Peyer's patch (tissue), 4 donors: ENCODE measurements at regions not wholly inside any gene's neighbourhood (a gene's known extent, or its start where the extent isn't known, plus 50 kb on each side); places are given as distances from the start of the nearest gene placed in this dataset.

Experiments
- DNase-seq, 3 donors: peaks; one replicate each; pipeline ENCODE4 v3.0.0-alpha.2; 2017 to 2019
- H3K27ac ChIP-seq, 4 donors: fragments of 200-600 bp; sonication (generic); one replicate each; pipeline ENCODE4 v1.5.1; 2016 to 2019
- H3K27me3 ChIP-seq, 2 donors: fragments of 200-600 bp; sonication (generic); one replicate each; pipeline ENCODE4 v1.5.1; 2019
- H3K36me3 ChIP-seq, 3 donors: fragments of 200-600 bp; sonication (generic); one replicate each; pipeline ENCODE4 v1.5.1; 2016 to 2019
- H3K4me1 ChIP-seq, 4 donors: fragments of 200-600 bp; sonication (generic); one replicate each; pipeline ENCODE4 v1.5.1; 2016 to 2019
- H3K4me3 ChIP-seq, 4 donors: fragments of 200-600 bp; sonication (generic); 1 replicate in 3 of 4; 2 replicates in 1 of 4; pipeline ENCODE4 v1.5.1; 2016 to 2019; ENCODE audit warnings: mild to moderate bottlenecking in 1 of 4
- H3K9me3 ChIP-seq, 4 donors: fragments of 200-600 bp; sonication (generic); one replicate each; pipeline ENCODE4 v1.5.1; 2016 to 2019; ENCODE audit warnings: mild to moderate bottlenecking in 1 of 4
- CTCF ChIP-seq, 6 experiments: fragments of 450-650 bp in 4 of 6; fragments of 200-600 bp in 2 of 6; sonication (generic) in 1 of 6; IDR thresholded peaks; one replicate each; pipeline ENCODE4 v1.5.1; 2017 to 2019; ENCODE audit warnings: antibody characterized with exemption in 6 of 6, mild to moderate bottlenecking in 3 of 6, moderate library complexity in 1 of 6
- POLR2A ChIP-seq, 2 donors: fragments of 450-650 bp; IDR thresholded peaks; one replicate each; pipeline ENCODE4 v1.5.1; 2017; ENCODE audit warnings: antibody characterized with exemption in 2 of 2, mild to moderate bottlenecking in 2 of 2, moderate library complexity in 2 of 2

GRCh38 chr5:115360046-115360685 lies 63.7 kb upstream of the CCDC112 start:
- TF ChIP-seq POLR2A (IDR thresholded peaks at IDR 0.05) (no peak), CTCF (IDR thresholded peaks at IDR 0.05) (no peak)
- Histone ChIP-seq H3K27me3 (no peaks in the 10 kb centered on the region), H3K9me3 (no peaks in the 10 kb centered on the region), H3K4me1 (no peaks in the 10 kb centered on the region), H3K4me3 (no peak overlapping the region), H3K36me3 (no peaks in the 10 kb centered on the region), H3K27ac (no peak overlapping the region)
- no peak for DNase-seq

- no peak for DNase-seq
- no peaks in the 10 kb centered on the region for H3K36me3 ChIP-seq
- no peaks in the 10 kb centered on the region for H3K27me3 ChIP-seq
- H3K27ac ChIP-seq, result no peak overlapping the region
- TF ChIP-seq POLR2A (IDR thresholded peaks at IDR 0.05) (no peak), CTCF (IDR thresholded peaks at IDR 0.05) (no peak)
- H3K4me1 ChIP-seq, result no peaks in the 10 kb centered on the region
- no peaks in the 10 kb centered on the region for H3K9me3 ChIP-seq
- no peak overlapping the region for H3K4me3 ChIP-seq
These were observed 59.4 kb upstream of the CCDC112 start for GRCh38 chr5:115355767-115356381.

GRCh38 chr5:115355095-115355494 lies 58.6 kb upstream of the CCDC112 start:
- no peaks in the 10 kb centered on the region for H3K27me3 ChIP-seq
- H3K4me1 ChIP-seq, result no peaks in the 10 kb centered on the region
- no peaks in the 10 kb centered on the region for H3K9me3 ChIP-seq
- no peaks in the 10 kb centered on the region for H3K36me3 ChIP-seq
- no peak for TF ChIP-seq CTCF (IDR thresholded peaks at IDR 0.05)
- TF ChIP-seq POLR2A (IDR thresholded peaks at IDR 0.05), result no peak
- H3K27ac ChIP-seq, result no peak overlapping the region
- no peak for DNase-seq
- no peak overlapping the region for H3K4me3 ChIP-seq

GRCh38 chr5:115354246-115354645 lies 57.8 kb upstream of the CCDC112 start:
- Histone ChIP-seq H3K4me3 (no peak overlapping the region), H3K27me3 (no peaks in the 10 kb centered on the region)

GRCh38 chr5:115352571-115352970 lies 56.1 kb upstream of the CCDC112 start:
- Histone ChIP-seq H3K4me3 (no peak overlapping the region), H3K36me3 (no peaks in the 10 kb centered on the region), H3K9me3 (no peaks in the 10 kb centered on the region), H3K27me3 (no peaks in the 10 kb centered on the region), H3K27ac (no peak overlapping the region), H3K4me1 (no peaks in the 10 kb centered on the region)
- no peak for DNase-seq
- TF ChIP-seq CTCF (IDR thresholded peaks at IDR 0.05), result no peak
- TF ChIP-seq POLR2A (IDR thresholded peaks at IDR 0.05), result no peak

More at GRCh38 chr5:115354246-115354645, 57.8 kb upstream of the CCDC112 start:
- TF ChIP-seq POLR2A (IDR thresholded peaks at IDR 0.05) (no peak), CTCF (IDR thresholded peaks at IDR 0.05) (no peak)
- no peak overlapping the region for H3K27ac ChIP-seq
- no peaks in the 10 kb centered on the region for H3K9me3 ChIP-seq
- H3K36me3 ChIP-seq, result no peaks in the 10 kb centered on the region
- DNase-seq, result no peak
- H3K4me1 ChIP-seq, result no peaks in the 10 kb centered on the region
